ENCODE measurements at regions not wholly inside any gene's neighbourhood (a gene's known extent, or its start where the extent isn't known, plus 50 kb on each side); places are given as distances from the start of the nearest gene placed in this dataset.

DNA sequence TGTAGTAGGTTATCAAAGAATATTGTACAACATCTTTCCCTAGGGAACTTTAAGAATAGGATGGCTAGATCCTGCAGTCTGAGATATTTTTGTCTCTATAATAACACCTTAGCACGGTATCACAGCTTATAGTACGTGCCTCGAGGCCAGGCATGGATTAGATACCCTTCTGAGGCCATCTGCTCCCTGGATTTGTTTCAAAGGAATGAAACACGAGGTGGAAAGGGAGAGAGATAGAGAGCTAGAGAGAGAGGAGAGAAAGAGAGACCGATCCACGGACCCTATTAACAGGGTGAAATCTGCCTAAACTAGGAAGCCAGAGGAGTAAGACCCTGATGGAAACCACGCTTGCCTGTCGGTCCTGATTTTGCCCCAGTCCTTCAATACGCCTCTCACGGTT, 92.5 kb downstream of the CD83 start:
- Histone ChIP-seq H3K4me3 (ENCODE audit: insufficient read depth, low read length, poor library complexity, severe bottlenecking) (peak overlapping the region; percentile 92), H4K20me1 (ENCODE audit: low read depth, low read length) (no peaks in the 10 kb centered on the region), H3K9ac (ENCODE audit: low read length) (peak overlapping the region; percentile 86)

DNA sequence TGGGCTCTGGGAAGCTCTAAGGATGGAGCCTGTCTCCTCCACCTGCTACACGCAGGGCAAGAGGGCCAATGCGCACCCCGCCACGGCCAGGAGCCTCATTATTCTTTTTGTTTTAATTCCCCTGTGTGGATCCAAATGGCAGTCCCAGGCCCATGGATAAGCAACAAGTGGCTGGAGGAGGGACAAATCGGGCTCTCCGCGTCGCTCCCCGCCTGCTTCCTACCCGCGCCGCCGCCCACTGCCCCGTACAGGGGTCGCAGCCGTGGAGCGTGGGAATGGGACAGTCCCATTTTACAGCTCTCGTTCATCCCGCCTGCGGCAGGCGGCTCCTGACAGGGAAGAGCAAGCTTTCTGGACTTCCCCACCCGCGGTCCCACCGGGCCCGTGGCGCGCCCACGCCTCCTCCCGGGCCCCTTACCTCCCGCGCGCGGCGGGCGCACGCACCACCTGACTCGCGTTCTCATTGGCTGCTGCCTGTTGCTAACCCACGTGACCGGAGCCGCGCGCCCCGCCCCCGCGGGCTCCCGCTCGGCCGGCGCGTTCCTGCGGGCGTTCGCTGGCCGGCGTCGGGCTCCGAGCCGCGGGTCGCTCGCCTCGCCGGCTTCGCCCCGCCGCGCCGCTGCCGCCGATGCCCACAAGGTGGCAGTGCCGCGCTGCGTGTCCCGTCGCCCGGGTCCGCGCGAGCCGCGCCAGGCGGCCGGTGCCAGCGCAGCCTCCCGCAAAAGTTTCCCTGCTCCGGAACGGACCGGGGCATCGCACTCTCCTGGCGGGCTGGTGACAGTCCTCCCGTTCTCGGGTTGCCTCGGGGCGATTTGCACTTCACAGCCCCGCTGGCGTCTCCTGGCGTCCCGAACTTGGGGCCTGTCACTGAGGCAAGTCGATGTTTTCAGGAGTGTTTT, 93.3 kb downstream of the CD83 start:
- Histone ChIP-seq H2AFZ (ENCODE audit: low read depth, low read length, severe bottlenecking) (peak overlapping the region; percentile 95), H3K27ac (ENCODE audit: low read depth, low read length) (peak overlapping the region; percentile 39)

More for the DNA sequence above, 92.5 kb downstream of the CD83 start:
- no peaks in the 10 kb centered on the region for H3F3A ChIP-seq (ENCODE audit: insufficient read depth)
- no peaks in the 10 kb centered on the region for H3K9me2 ChIP-seq (replicated peaks; ENCODE audit: insufficient read depth, low read length)
- no peaks in the 10 kb centered on the region for H3K79me2 ChIP-seq (ENCODE audit: insufficient read depth, low read length)
- peak overlapping the region; percentile 61 for H3K4me2 ChIP-seq (ENCODE audit: low read depth, low read length, poor library complexity, severe bottlenecking)
- H3K27ac ChIP-seq (ENCODE audit: low read depth, low read length) = no peak overlapping the region
- H2AFZ ChIP-seq (ENCODE audit: low read depth, low read length, severe bottlenecking) = peak overlapping the region; percentile 95
- no peaks in the 10 kb centered on the region for H3K36me3 ChIP-seq (ENCODE audit: low read length)
- H3K27me3 ChIP-seq (ENCODE audit: low read length) = no peaks in the 10 kb centered on the region
- no peaks in the 10 kb centered on the region for H3K9me3 ChIP-seq (ENCODE audit: insufficient read depth, low read length)
- TF ChIP-seq EZH2phosphoT487 (conservative IDR thresholded peaks at IDR 0.05; ENCODE audit: low read length) = no peak
- TF ChIP-seq, protein P1, sequence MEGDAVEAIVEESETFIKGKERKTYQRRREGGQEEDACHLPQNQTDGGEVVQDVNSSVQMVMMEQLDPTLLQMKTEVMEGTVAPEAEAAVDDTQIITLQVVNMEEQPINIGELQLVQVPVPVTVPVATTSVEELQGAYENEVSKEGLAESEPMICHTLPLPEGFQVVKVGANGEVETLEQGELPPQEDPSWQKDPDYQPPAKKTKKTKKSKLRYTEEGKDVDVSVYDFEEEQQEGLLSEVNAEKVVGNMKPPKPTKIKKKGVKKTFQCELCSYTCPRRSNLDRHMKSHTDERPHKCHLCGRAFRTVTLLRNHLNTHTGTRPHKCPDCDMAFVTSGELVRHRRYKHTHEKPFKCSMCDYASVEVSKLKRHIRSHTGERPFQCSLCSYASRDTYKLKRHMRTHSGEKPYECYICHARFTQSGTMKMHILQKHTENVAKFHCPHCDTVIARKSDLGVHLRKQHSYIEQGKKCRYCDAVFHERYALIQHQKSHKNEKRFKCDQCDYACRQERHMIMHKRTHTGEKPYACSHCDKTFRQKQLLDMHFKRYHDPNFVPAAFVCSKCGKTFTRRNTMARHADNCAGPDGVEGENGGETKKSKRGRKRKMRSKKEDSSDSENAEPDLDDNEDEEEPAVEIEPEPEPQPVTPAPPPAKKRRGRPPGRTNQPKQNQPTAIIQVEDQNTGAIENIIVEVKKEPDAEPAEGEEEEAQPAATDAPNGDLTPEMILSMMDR (IDR thresholded peaks at IDR 0.05; ENCODE audit: insufficient read depth, low read length, poor library complexity, severe bottlenecking) = no peak

DNA sequence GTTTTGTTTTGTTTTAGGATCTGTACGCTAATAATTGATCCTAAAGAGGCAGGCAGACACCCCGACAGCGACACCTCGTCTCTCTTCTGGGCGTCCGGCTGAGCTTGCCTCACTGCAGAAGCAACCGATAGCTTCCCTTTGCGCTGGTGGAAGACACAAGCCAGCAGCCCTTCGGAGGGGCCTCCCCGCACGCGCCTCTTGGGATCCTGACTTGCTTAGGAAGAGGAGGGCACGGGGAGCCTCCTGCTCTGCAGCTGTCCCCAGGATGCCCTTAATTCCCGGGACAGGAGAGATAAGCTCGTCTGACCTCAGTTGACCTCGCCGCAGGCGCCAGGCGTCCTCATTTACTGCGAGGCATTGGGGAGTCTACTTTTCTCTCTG, 94.0 kb downstream of the CD83 start:
- Histone ChIP-seq H3K4me2 (ENCODE audit: low read depth, low read length, poor library complexity, severe bottlenecking) (peak overlapping the region; percentile 60), H3K9ac (ENCODE audit: low read length) (peak overlapping the region; percentile 86), H3K27me3 (ENCODE audit: low read length) (no peaks in the 10 kb centered on the region), H3K36me3 (ENCODE audit: low read length) (no peaks in the 10 kb centered on the region), H4K20me1 (ENCODE audit: low read depth, low read length) (no peaks in the 10 kb centered on the region), H2AFZ (ENCODE audit: low read depth, low read length, severe bottlenecking) (peak overlapping the region; percentile 57), H3K9me3 (ENCODE audit: insufficient read depth, low read length) (no peaks in the 10 kb centered on the region), H3K4me3 (ENCODE audit: insufficient read depth, low read length, poor library complexity, severe bottlenecking) (peak overlapping the region; percentile 45), H3F3A (ENCODE audit: insufficient read depth) (no peaks in the 10 kb centered on the region), H3K79me2 (ENCODE audit: insufficient read depth, low read length) (no peaks in the 10 kb centered on the region), H3K27ac (ENCODE audit: low read depth, low read length) (no peak overlapping the region), H3K9me2 (replicated peaks; ENCODE audit: insufficient read depth, low read length) (no peaks in the 10 kb centered on the region)
- TF ChIP-seq EZH2phosphoT487 (conservative IDR thresholded peaks at IDR 0.05; ENCODE audit: low read length) = no peak
- TF ChIP-seq, protein P1 (IDR thresholded peaks at IDR 0.05; ENCODE audit: insufficient read depth, low read length, poor library complexity, severe bottlenecking) = no peak

More for the DNA sequence above, 93.3 kb downstream of the CD83 start:
- TF ChIP-seq, protein P1 (IDR thresholded peaks at IDR 0.05; ENCODE audit: insufficient read depth, low read length, poor library complexity, severe bottlenecking) = peak; percentile 40
- TF ChIP-seq EZH2phosphoT487 (conservative IDR thresholded peaks at IDR 0.05; ENCODE audit: low read length) = no peak
- H3K4me2 ChIP-seq (ENCODE audit: low read depth, low read length, poor library complexity, severe bottlenecking) = peak overlapping the region; percentile 61
- H3K9ac ChIP-seq (ENCODE audit: low read length) = peak overlapping the region; percentile 86
- no peaks in the 10 kb centered on the region for H3K9me2 ChIP-seq (replicated peaks; ENCODE audit: insufficient read depth, low read length)
- no peaks in the 10 kb centered on the region for H3K9me3 ChIP-seq (ENCODE audit: insufficient read depth, low read length)
- H3K36me3 ChIP-seq (ENCODE audit: low read length) = no peaks in the 10 kb centered on the region
- H3K4me3 ChIP-seq (ENCODE audit: insufficient read depth, low read length, poor library complexity, severe bottlenecking) = peak overlapping the region; percentile 92
- H3K79me2 ChIP-seq (ENCODE audit: insufficient read depth, low read length) = no peaks in the 10 kb centered on the region
- no peaks in the 10 kb centered on the region for H4K20me1 ChIP-seq (ENCODE audit: low read depth, low read length)
- H3F3A ChIP-seq (ENCODE audit: insufficient read depth) = no peaks in the 10 kb centered on the region
- H3K27me3 ChIP-seq (ENCODE audit: low read length) = no peaks in the 10 kb centered on the region
